ENCODE measurements at regions not wholly inside any gene's neighbourhood (a gene's known extent, or its start where the extent isn't known, plus 50 kb on each side); places are given as distances from the start of the nearest gene placed in this dataset.

DNA sequence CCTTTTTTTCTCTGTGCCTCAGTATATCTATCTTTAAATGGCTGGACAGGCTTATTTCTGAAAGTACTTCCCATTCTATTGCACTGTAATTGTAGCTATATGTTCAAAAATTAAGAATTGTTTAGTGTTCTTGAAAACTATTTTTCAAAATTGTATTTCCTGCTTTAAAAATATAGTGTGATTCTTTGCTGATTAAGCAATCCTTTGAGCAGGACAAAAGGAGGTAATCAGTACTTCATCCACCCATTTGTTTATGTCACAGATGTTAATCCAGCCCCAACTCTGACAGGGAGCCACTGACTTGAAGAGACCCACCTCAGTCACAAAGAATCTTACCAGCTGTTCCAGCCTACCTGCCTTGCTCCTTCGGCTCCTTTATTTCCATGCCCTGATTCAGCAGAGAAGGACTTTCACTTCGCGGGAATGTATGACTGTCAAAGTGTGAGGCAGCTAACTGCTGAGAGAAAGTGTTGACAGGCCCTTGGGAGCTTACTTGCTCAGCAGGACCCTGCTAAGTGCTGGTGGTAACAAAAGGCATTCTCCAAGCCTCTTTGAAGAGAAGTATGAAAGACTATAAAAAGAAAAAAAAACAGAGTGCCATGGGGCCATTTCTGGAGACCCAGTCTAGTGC, 393.3 kb upstream of the CYRIA start:
- CTCF ChIA-PET: no interaction called here

DNA sequence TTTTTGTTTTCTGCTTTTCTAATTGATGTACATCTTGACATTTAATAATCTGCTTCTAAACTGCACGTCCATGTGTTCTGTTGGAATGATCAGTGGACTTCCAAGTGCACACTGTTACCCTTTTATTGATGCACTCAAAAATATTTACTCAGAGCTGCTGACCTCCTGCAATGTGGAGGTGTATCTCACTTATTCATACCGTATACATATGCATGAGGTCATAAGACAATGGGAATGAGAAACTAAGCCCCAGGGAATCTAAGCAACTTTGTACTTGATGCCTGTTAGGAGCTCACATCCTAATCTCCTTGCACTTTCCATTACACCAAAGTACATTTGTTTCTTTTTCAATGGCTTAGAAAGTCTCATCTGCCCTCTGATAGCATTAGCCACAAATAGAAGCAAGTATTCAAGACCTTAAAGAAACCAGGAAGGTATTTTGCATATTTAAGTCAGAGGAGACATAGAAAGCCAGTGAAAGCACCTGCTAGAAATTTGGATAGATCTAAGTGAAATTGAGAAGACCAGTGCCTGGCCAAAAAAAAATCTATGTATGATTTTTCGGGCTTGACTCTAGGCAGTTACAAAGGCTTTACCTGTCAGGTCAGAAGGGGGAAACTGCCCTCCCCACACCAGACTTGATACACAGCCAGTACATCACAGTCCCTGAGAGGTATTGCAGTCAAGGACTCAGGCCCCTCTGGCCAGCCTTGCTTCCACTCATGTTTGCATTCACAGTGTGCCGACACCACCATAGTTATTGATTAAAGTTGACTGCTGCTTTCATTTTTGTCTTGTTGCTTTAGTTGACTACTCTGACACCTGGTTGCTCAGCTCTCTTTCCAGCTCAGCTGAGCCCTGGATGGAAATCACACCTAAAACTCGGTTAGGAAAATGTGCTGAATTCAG, 391.7 kb upstream of the CYRIA start:
- intact Hi-C loops (cut with micrococcal nuclease): no loop called here
- peaks cover 1% of the 10 kb centered on the region for H3K9me3 Mint-ChIP-seq
- no peaks in the 10 kb centered on the region for H3K4me1 Mint-ChIP-seq (ENCODE audit: low read depth)
- CTCF ChIA-PET: no interaction called here
- TF ChIP-seq, protein P1, sequence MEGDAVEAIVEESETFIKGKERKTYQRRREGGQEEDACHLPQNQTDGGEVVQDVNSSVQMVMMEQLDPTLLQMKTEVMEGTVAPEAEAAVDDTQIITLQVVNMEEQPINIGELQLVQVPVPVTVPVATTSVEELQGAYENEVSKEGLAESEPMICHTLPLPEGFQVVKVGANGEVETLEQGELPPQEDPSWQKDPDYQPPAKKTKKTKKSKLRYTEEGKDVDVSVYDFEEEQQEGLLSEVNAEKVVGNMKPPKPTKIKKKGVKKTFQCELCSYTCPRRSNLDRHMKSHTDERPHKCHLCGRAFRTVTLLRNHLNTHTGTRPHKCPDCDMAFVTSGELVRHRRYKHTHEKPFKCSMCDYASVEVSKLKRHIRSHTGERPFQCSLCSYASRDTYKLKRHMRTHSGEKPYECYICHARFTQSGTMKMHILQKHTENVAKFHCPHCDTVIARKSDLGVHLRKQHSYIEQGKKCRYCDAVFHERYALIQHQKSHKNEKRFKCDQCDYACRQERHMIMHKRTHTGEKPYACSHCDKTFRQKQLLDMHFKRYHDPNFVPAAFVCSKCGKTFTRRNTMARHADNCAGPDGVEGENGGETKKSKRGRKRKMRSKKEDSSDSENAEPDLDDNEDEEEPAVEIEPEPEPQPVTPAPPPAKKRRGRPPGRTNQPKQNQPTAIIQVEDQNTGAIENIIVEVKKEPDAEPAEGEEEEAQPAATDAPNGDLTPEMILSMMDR (IDR thresholded peaks at IDR 0.05): no peak
- H3K27ac Mint-ChIP-seq: no peak overlapping the region
- no peaks in the 10 kb centered on the region for H3K36me3 Mint-ChIP-seq (ENCODE audit: low read depth)
- ATAC-seq (no peak), DNase-seq (no peak)
- H3K27me3 Mint-ChIP-seq: no peaks in the 10 kb centered on the region
- H3K4me3 Mint-ChIP-seq: no peak overlapping the region
- POLR2A ChIA-PET: no interaction called here

More for the DNA sequence above, 393.3 kb upstream of the CYRIA start:
- intact Hi-C loops (cut with micrococcal nuclease): no loop called here
- Mint-ChIP-seq H3K36me3 (ENCODE audit: low read depth) (no peaks in the 10 kb centered on the region), H3K9me3 (peaks cover 1% of the 10 kb centered on the region), H3K4me1 (ENCODE audit: low read depth) (no peaks in the 10 kb centered on the region), H3K27me3 (no peaks in the 10 kb centered on the region), H3K4me3 (no peak overlapping the region), H3K27ac (no peak overlapping the region)
- no peak for ATAC-seq
- POLR2A ChIA-PET: no interaction called here
- TF ChIP-seq, protein P1 (IDR thresholded peaks at IDR 0.05): no peak
- no peak for DNase-seq

DNA sequence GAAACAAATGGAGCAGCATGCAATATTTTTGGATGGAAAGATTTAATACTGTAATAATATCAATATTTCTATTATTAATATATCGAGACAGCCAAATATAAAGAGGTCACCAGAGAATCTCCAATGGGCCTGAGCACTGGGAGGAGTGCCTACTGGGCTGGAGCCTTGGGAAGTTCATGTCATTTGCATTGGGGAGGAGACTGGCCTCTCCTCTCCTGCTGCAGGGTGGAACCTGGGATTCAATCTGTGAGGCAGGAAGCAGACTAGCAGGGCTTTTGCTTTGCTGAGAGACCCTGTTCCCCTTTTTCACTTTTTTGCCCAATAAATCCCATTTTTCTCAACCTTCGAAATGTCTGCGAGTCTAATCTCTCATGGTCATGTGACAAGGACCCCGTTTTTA, 390.6 kb upstream of the CYRIA start:
- intact Hi-C loops (cut with micrococcal nuclease): no loop called here
- Mint-ChIP-seq H3K27ac (no peak overlapping the region), H3K36me3 (ENCODE audit: low read depth) (no peaks in the 10 kb centered on the region), H3K4me3 (no peak overlapping the region), H3K4me1 (ENCODE audit: low read depth) (no peaks in the 10 kb centered on the region), H3K9me3 (peaks cover 1% of the 10 kb centered on the region), H3K27me3 (no peaks in the 10 kb centered on the region)
- TF ChIP-seq, protein P1 (IDR thresholded peaks at IDR 0.05): no peak
- DNase-seq (no peak), ATAC-seq (no peak)
- ChIA-PET POLR2A (no interaction called here), CTCF (no interaction called here)

DNA sequence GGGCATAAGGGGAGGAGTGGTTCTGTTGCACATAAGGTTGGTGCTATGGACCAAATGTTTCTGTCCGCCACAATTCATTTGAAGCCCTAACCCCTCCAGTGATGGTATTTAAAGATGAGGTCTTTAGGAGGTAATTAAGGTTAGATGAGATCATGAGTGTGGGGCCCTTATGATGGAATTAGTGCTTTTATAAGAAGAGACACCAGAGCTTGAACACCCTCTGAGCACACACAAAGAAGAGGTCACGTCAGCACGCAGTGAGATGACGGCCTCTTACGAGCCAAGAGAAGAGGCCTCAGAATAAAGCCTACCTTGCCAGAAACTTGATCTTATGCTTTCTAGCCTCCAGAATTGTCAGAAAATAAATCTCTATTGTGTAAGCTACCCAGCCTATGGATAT, 386.4 kb upstream of the CYRIA start:
- ChIA-PET CTCF (no interaction called here), POLR2A (no interaction called here)
- Mint-ChIP-seq H3K27ac (no peak overlapping the region), H3K36me3 (ENCODE audit: low read depth) (no peaks in the 10 kb centered on the region), H3K9me3 (no peaks in the 10 kb centered on the region), H3K4me3 (no peak overlapping the region), H3K27me3 (no peaks in the 10 kb centered on the region), H3K4me1 (ENCODE audit: low read depth) (no peaks in the 10 kb centered on the region)
- ATAC-seq (no peak), DNase-seq (no peak)
- TF ChIP-seq, protein P1 (IDR thresholded peaks at IDR 0.05): no peak
- intact Hi-C loops (cut with micrococcal nuclease): no loop called here

GRCh38 chr2:17051538-17051937, 385.9 kb upstream of the CYRIA start:
- ChIA-PET CTCF (no interaction called here), POLR2A (no interaction called here)
- DNase-seq: no peak
- Mint-ChIP-seq H3K36me3 (ENCODE audit: low read depth) (no peaks in the 10 kb centered on the region), H3K9me3 (no peaks in the 10 kb centered on the region), H3K4me3 (no peak overlapping the region), H3K27ac (no peak overlapping the region), H3K27me3 (no peaks in the 10 kb centered on the region), H3K4me1 (ENCODE audit: low read depth) (no peaks in the 10 kb centered on the region)
- TF ChIP-seq, protein P1 (IDR thresholded peaks at IDR 0.05): no peak
- no peak for ATAC-seq
- intact Hi-C loops (cut with micrococcal nuclease): no loop called here
